Activated naive CD8-positive, alpha-beta T cell (primary cell): ENCODE measurements at regions not wholly inside any gene's neighbourhood (a gene's known extent, or its start where the extent isn't known, plus 50 kb on each side); places are given as distances from the start of the nearest gene placed in this dataset.

Source experiments
- H3K27ac Mint-ChIP-seq: one replicate; pipeline ENCODE4 v1.8.0; 2021; ENCODE audit warnings: mixed read lengths
- H3K27me3 Mint-ChIP-seq: one replicate; pipeline ENCODE4 v1.8.0; 2021; ENCODE audit warnings: mixed read lengths
- H3K36me3 Mint-ChIP-seq: one replicate; pipeline ENCODE4 v1.8.0; 2021; ENCODE audit warnings: mixed read lengths
- H3K4me1 Mint-ChIP-seq: one replicate; pipeline ENCODE4 v1.8.0; 2021; ENCODE audit warnings: low read depth, mixed read lengths
- H3K4me3 Mint-ChIP-seq: one replicate; pipeline ENCODE4 v1.8.0; 2021; ENCODE audit warnings: mild to moderate bottlenecking, mixed read lengths
- H3K9me3 Mint-ChIP-seq: one replicate; pipeline ENCODE4 v1.8.0; 2021; ENCODE audit warnings: low read depth, mixed read lengths

GRCh38 chr5:56684159-56684558 lies 131.2 kb upstream of the MAP3K1 start:
- Mint-ChIP-seq H3K4me3 (no peak overlapping the region), H3K27ac (no peak overlapping the region)

GRCh38 chr5:56683733-56684132 lies 131.6 kb upstream of the MAP3K1 start:
- H3K4me1 Mint-ChIP-seq: peaks cover 65% of the 10 kb centered on the region
- H3K4me3 Mint-ChIP-seq: no peak overlapping the region
- H3K9me3 Mint-ChIP-seq: no peaks in the 10 kb centered on the region
- no peaks in the 10 kb centered on the region for H3K27me3 Mint-ChIP-seq
- no peak overlapping the region for H3K27ac Mint-ChIP-seq
- H3K36me3 Mint-ChIP-seq: no peaks in the 10 kb centered on the region

More at GRCh38 chr5:56684159-56684558, 131.2 kb upstream of the MAP3K1 start:
- Mint-ChIP-seq H3K4me1 (peaks cover 65% of the 10 kb centered on the region), H3K27me3 (no peaks in the 10 kb centered on the region), H3K36me3 (no peaks in the 10 kb centered on the region), H3K9me3 (no peaks in the 10 kb centered on the region)

DNA sequence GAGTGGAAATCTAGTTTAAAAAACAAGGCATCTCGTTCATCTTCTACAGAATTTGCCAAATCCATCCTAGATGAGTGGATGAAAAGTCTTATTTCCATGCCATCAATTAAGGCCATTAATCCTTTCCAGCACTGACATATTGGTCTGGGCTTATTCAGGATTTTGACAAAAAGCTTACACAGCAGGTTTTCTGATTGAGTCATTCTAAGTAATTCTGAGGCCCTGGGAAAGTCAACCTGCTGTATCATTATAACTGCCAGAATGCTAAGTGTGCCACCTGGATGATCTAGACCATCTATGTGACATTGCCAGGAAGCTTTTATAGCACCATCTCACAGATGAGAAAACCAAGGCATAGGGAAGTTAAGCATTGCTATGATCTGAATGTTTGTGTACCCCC lies 132.1 kb upstream of the MAP3K1 start:
- Mint-ChIP-seq H3K4me1 (peaks cover 60% of the 10 kb centered on the region), H3K27ac (no peak overlapping the region), H3K36me3 (no peaks in the 10 kb centered on the region)

DNA sequence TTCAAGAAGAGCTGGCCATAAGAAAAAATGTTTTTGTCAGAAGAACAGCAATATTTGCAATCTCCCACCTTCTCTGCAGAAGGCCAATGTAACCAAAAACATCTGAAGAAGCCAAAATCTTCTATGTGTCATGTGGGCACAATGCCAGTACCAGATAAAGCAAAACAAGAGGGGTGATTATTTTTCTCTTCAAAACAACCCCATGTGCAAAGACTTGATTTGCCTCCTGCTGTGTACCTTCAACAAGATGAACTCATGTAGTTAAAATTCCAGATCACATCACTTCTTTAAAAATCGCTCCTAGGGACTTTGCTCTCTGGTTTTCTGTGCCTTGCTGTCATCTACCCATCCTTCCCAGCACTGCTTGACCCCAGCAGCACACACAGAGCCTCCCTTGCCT lies 134.0 kb upstream of the MAP3K1 start:
- Mint-ChIP-seq H3K9me3 (no peaks in the 10 kb centered on the region), H3K36me3 (no peaks in the 10 kb centered on the region), H3K27me3 (no peaks in the 10 kb centered on the region), H3K27ac (peak overlapping the region; percentile 50), H3K4me3 (no peak overlapping the region), H3K4me1 (peaks cover 46% of the 10 kb centered on the region)

More for the DNA sequence above, 132.1 kb upstream of the MAP3K1 start:
- Mint-ChIP-seq H3K4me3 (no peak overlapping the region), H3K27me3 (no peaks in the 10 kb centered on the region), H3K9me3 (no peaks in the 10 kb centered on the region)

- no peak overlapping the region for H3K27ac Mint-ChIP-seq
- no peaks in the 10 kb centered on the region for H3K9me3 Mint-ChIP-seq
- no peak overlapping the region for H3K4me3 Mint-ChIP-seq
- H3K36me3 Mint-ChIP-seq: no peaks in the 10 kb centered on the region
- peaks cover 42% of the 10 kb centered on the region for H3K4me1 Mint-ChIP-seq
- H3K27me3 Mint-ChIP-seq: no peaks in the 10 kb centered on the region
Measured at GRCh38 chr5:56680731-56681130, 134.6 kb upstream of the MAP3K1 start.

- H3K27me3 Mint-ChIP-seq: no peaks in the 10 kb centered on the region
- H3K4me3 Mint-ChIP-seq: no peak overlapping the region
- H3K9me3 Mint-ChIP-seq: no peaks in the 10 kb centered on the region
- H3K27ac Mint-ChIP-seq: no peak overlapping the region
- peaks cover 6% of the 10 kb centered on the region for H3K36me3 Mint-ChIP-seq
- H3K4me1 Mint-ChIP-seq: peaks cover 26% of the 10 kb centered on the region
Measured at GRCh38 chr5:56677690-56678305, 137.6 kb upstream of the MAP3K1 start.

- no peak overlapping the region for H3K4me3 Mint-ChIP-seq
- H3K27ac Mint-ChIP-seq: no peak overlapping the region
- H3K27me3 Mint-ChIP-seq: no peaks in the 10 kb centered on the region
- peaks cover 6% of the 10 kb centered on the region for H3K36me3 Mint-ChIP-seq
- H3K4me1 Mint-ChIP-seq: peaks cover 22% of the 10 kb centered on the region
- no peaks in the 10 kb centered on the region for H3K9me3 Mint-ChIP-seq
Measured at GRCh38 chr5:56676091-56676768, 139.1 kb upstream of the MAP3K1 start.

DNA sequence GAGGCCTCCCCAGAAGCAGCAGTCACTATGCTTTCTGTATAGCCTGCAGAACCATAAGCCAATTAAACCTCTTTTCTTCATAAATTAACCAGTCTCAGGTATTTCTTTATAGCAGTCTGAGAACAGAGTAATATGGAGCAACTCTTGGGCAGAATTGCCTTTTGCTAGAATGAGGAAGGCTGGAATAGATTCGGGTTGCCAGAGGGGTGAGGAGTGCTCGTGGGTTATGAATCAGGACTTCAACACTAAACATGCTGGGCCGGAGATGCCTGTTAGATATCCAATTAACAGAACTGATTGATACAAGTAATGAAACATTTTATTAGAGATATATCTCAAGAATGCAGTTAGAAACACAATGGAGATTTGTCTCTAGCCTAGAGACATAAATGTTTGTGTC lies 140.9 kb upstream of the MAP3K1 start:
- H3K27ac Mint-ChIP-seq: no peak overlapping the region
- no peaks in the 10 kb centered on the region for H3K27me3 Mint-ChIP-seq
- H3K36me3 Mint-ChIP-seq: peaks cover 6% of the 10 kb centered on the region
- H3K4me3 Mint-ChIP-seq: no peak overlapping the region
- no peaks in the 10 kb centered on the region for H3K9me3 Mint-ChIP-seq
- peaks cover 34% of the 10 kb centered on the region for H3K4me1 Mint-ChIP-seq

GRCh38 chr5:56673171-56673570 lies 142.2 kb upstream of the MAP3K1 start:
- H3K36me3 Mint-ChIP-seq: peaks cover 6% of the 10 kb centered on the region
- no peak overlapping the region for H3K4me3 Mint-ChIP-seq
- H3K4me1 Mint-ChIP-seq: peaks cover 38% of the 10 kb centered on the region
- no peak overlapping the region for H3K27ac Mint-ChIP-seq
- H3K27me3 Mint-ChIP-seq: no peaks in the 10 kb centered on the region
- no peaks in the 10 kb centered on the region for H3K9me3 Mint-ChIP-seq

- Mint-ChIP-seq H3K27ac (no peak overlapping the region), H3K9me3 (no peaks in the 10 kb centered on the region), H3K27me3 (no peaks in the 10 kb centered on the region), H3K4me3 (no peak overlapping the region), H3K36me3 (peaks cover 6% of the 10 kb centered on the region), H3K4me1 (peaks cover 38% of the 10 kb centered on the region)
Measured at GRCh38 chr5:56671571-56671970, 143.8 kb upstream of the MAP3K1 start.

DNA sequence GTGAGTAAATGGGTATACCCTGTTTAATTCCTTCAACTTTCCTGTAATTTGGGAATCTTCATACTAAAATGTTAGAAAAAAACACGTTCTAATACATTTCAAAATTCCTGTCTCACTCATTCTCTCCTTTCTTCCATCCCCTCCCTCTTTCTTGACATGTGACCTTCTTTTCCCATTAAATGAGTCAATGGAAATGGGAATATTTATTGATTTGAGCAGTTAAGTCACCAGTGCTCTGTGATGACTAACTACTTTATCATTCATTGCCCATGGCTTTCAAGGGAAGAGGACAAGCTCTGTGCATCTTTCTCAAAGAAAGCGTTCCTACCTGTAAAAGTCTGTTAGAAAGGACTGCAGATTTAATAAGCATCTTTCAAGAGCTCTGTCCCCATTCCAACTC lies 144.4 kb upstream of the MAP3K1 start:
- peaks cover 38% of the 10 kb centered on the region for H3K4me1 Mint-ChIP-seq
- H3K9me3 Mint-ChIP-seq: no peaks in the 10 kb centered on the region
- peak overlapping the region; percentile 62 for H3K4me3 Mint-ChIP-seq
- H3K27ac Mint-ChIP-seq: no peak overlapping the region
- peaks cover 6% of the 10 kb centered on the region for H3K36me3 Mint-ChIP-seq
- H3K27me3 Mint-ChIP-seq: no peaks in the 10 kb centered on the region

GRCh38 chr5:56669534-56670483 lies 145.5 kb upstream of the MAP3K1 start:
- Mint-ChIP-seq H3K9me3 (peaks cover 6% of the 10 kb centered on the region), H3K4me1 (peaks cover 38% of the 10 kb centered on the region), H3K27me3 (no peaks in the 10 kb centered on the region), H3K4me3 (peak overlapping the region; percentile 59), H3K27ac (peak overlapping the region; percentile 83), H3K36me3 (peaks cover 9% of the 10 kb centered on the region)

DNA sequence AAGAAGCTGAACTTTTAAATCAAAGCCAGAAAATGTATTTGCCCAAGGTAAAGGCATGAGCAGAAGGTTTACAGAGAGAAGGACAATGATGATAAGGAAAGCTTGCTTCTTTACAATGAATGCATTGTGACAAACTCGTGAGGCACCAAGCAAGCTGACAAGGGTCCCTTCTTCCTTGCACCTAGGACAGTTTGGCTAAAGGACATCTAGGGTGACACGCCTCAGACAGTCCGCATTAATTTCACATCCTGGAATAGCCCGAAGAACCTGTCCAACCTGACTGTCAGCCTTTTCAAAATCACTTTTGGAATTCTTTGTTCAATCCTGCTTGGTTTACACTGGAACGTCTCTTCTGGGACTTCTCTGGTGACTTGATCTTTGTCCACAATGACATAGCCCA lies 146.4 kb upstream of the MAP3K1 start:
- Mint-ChIP-seq H3K4me1 (peaks cover 38% of the 10 kb centered on the region), H3K4me3 (no peak overlapping the region), H3K36me3 (peaks cover 7% of the 10 kb centered on the region), H3K27ac (no peak overlapping the region), H3K27me3 (no peaks in the 10 kb centered on the region), H3K9me3 (peaks cover 6% of the 10 kb centered on the region)

- no peak overlapping the region for H3K4me3 Mint-ChIP-seq
- no peaks in the 10 kb centered on the region for H3K27me3 Mint-ChIP-seq
- H3K9me3 Mint-ChIP-seq: peaks cover 6% of the 10 kb centered on the region
- peaks cover 34% of the 10 kb centered on the region for H3K4me1 Mint-ChIP-seq
- no peak overlapping the region for H3K27ac Mint-ChIP-seq
- peaks cover 5% of the 10 kb centered on the region for H3K36me3 Mint-ChIP-seq
Measured at GRCh38 chr5:56667692-56668091, 147.7 kb upstream of the MAP3K1 start.

GRCh38 chr5:56666901-56667300 lies 148.4 kb upstream of the MAP3K1 start:
- Mint-ChIP-seq H3K27ac (no peak overlapping the region), H3K36me3 (peaks cover 5% of the 10 kb centered on the region), H3K27me3 (no peaks in the 10 kb centered on the region), H3K9me3 (peaks cover 6% of the 10 kb centered on the region), H3K4me3 (no peak overlapping the region), H3K4me1 (peaks cover 32% of the 10 kb centered on the region)
